ENCODE measurements at regions not wholly inside any gene's neighbourhood (a gene's known extent, or its start where the extent isn't known, plus 50 kb on each side); places are given as distances from the start of the nearest gene placed in this dataset.

DNA sequence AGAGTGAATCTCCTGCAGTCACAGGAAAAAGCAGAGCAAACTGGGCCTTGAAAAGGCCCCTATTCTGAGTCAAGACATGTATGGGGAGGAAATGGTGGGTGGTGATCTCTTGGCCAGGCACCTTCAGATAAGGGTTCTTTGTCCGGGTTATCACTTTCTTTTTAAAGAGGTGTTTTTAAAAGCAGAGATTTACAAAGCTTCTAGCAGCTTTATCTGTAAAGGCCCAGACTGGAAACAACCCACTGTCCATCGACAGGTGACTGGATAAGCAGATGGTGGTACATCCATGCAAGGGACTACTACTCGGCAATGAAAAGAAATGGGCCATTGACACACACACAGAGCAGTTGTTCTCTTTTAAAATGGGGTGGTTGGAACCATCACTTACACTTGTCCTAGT lies 596.7 kb upstream of the MKI67 start:
- in situ Hi-C loops (cut with MboI; ENCODE audit: low sequenced_read_pairs) = no loop called here

DNA sequence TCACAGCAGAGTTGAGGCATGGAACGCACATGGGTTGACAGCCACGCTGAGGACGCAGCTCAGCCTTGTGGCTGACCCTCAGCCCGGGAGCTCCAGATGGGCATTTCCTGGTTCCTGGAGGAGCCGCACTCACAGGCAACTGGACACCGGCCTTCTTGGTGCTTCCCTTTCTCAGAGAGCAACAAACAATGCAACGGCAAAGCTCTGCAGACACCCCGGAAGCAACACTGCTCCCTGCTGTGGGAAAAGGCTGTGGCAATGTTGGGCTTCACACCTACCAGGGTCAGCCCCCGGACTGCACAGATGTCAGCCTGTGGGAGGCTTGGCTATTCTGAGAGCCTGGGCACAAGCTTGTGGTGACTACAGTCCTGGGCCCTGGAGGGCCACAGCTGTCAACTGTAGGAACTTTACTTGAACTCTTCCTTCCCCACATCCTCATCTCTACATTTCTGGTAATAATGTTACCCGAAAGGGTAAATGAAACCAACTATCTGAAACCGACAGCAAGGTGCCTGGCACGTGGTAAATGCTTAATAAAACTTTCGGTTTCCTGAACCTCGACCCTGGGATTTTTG lies 597.5 kb upstream of the MKI67 start:
- in situ Hi-C loops (cut with MboI; ENCODE audit: low sequenced_read_pairs) = no loop called here

DNA sequence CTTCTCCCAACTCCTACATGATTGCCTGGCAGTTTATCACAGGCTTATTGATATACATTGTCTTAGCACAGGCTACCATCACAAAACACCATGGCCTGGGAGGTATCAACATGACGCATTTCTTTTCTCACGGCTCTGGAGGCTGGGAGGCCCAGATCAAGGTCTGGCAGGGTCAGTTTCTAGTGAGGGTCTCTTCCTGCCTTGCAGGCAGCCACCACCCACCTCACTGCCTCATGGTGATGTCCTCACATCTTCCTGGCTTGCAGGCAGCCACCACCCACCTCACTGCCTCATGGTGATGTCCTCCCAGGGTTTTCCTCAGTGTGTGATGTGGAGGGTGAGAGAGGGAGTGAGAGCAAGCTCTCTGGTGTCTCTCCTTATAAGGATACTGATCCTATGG lies 599.3 kb upstream of the MKI67 start:
- in situ Hi-C loops (cut with MboI; ENCODE audit: low sequenced_read_pairs) = no loop called here

DNA sequence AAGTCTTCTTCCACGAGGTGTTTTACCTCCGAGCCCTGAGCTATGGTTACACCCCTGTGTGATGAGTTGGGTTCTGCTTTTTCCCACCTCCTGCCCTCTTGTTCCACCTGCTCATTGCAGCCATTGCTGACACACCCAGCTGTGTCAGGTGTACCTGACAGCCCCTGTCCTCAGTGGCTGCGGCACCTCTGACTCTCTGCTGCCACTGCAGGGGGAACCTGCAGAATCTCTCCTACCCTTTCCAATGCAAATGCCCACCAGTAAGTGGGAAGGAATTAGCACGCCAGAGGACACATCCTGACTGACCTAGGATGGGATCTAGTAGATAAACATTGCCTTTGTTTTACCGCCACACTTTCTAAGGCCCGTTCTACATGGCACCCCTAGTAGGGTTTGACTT lies 600.9 kb upstream of the MKI67 start:
- in situ Hi-C loops (cut with MboI; ENCODE audit: low sequenced_read_pairs) = no loop called here

DNA sequence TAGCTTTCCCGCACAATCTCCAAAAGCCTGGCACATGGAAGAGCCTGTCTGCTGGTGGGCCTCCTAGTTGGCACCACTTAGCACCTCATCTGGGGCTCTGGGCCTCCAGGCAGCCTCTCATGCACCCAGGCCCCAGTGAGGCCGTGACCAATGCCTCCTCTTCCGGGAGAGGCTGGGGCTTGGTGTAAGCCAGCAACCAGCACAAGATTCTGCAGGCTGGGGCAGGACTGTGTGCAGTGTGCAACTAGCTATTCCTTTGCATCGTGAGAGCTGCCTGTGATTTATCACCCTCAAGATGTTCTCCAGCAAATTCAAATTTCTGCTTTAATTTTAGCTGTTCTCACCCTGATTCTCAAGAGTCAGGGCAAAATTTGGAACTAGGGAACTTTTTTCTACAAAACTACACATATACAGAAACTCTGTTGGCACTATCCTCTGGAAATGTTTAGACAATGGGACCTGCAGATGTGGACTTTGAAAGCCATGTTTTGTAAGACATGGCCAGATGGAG lies 603.7 kb upstream of the MKI67 start:
- in situ Hi-C loops (cut with MboI; ENCODE audit: low sequenced_read_pairs) = no loop called here

DNA sequence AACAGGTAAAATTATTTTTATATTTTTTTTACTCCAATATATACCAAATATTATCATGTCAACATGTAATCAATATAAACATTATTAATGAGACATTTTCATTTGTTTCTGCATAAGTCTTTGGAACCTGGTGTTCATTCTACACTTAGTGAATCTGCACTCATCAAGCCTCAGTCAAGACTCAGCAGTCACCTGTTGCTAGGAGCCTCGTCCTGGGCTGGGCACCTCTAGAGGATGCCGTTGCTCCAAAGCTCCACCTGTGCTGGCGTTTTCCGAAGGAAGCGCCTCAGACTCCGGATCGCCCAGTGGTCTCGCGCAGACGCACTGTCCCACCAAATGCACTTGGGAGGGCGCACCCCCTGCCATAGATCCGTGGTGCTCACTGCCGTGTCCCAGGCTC lies 604.7 kb upstream of the MKI67 start:
- in situ Hi-C loops (cut with MboI; ENCODE audit: low sequenced_read_pairs) = no loop called here

DNA sequence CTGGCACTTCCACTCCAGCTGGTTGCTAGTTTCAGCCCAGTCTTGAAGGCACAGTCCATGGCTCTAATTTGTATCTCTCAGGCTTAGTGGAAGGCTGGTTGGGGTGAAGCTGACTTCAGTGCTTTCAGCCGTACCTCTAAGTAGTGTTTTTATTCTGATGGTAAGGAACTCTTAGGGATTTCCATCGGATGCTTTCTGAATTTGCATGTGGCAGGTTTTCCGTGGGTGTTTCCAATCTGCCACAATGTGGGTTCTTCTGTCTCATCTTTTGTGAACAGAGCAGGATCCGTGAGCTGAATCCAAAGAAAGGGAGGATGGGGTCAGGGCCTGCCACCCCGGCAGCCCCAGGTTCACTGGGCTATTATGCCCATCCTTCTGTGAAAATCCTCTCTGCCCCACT lies 607.9 kb upstream of the MKI67 start:
- in situ Hi-C loops (cut with MboI; ENCODE audit: low sequenced_read_pairs) = no loop called here

- in situ Hi-C loops (cut with MboI; ENCODE audit: low sequenced_read_pairs) = no loop called here
These were observed 608.5 kb upstream of the MKI67 start for GRCh38 chr10:128734734-128735133.

GRCh38 chr10:128735996-128736395 lies 609.8 kb upstream of the MKI67 start:
- in situ Hi-C loops (cut with MboI; ENCODE audit: low sequenced_read_pairs) = no loop called here

- in situ Hi-C loops (cut with MboI; ENCODE audit: low sequenced_read_pairs) = no loop called here
These were observed 612.2 kb upstream of the MKI67 start for GRCh38 chr10:128738386-128738915.

- in situ Hi-C loops (cut with MboI; ENCODE audit: low sequenced_read_pairs) = no loop called here
These were observed 613.7 kb upstream of the MKI67 start for GRCh38 chr10:128739930-128740329.

GRCh38 chr10:128741180-128741579 lies 615.0 kb upstream of the MKI67 start:
- in situ Hi-C loops (cut with MboI; ENCODE audit: low sequenced_read_pairs) = no loop called here

DNA sequence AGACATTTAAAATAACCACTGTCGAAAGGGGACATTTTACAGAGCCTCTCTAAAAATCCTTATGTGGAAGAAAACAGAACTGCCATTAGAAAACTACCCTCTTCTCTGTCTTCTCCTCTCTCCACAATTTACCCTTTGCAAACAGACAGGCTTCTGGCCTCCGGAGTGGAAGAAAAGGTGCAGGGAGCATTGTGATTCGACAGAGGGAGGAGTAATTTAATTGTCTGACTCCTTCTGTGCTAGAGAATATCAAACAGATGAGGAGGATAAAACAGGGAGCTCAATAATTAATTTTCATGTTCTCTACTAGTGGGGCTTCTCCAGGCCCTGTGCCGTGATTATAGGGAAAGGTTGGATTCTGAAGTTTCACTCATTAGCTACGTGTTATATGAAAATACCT lies 615.5 kb upstream of the MKI67 start:
- in situ Hi-C loops (cut with MboI; ENCODE audit: low sequenced_read_pairs) = no loop called here

DNA sequence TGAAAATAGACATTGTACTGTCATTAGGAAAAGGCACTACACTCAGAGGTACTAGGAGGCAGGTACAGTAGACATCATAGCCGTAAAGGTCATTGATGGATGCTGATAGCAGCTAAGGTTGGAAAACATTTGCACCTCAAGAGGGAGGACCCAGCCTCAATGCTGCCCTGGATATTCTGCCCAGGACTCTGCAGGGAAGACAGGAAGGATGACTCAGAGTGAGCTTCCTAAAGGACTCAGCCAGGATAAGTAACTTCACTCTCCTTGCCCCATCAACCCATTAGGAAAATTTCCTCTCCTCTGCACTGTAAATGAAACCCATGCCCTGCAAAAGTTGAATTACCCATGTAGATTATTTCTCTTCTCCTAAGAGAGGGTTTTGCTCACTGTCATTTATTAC lies 617.9 kb upstream of the MKI67 start:
- in situ Hi-C loops (cut with MboI; ENCODE audit: low sequenced_read_pairs) = no loop called here

DNA sequence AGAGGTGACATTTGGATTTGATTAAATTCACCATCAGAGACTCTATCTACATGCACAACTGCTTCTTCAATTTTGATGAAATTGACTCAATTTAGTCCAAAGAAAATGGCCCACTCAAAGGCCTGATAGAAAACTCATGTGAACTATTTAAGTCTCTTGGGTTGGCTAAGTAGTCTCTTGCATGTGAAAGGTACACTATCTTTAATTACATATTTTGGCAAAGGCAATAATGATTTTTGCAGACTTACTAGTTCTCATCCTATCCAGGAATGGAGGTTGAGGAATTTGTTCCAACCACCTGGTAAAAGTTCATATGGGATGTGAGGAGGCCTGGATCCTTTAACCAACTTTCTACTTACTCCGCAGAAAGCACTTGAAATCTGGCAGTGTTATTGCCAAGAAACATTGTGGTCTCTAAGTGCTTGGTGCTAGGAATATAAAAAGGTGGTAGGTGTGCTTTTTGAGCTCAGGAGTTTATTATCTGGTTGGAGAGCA lies 618.6 kb upstream of the MKI67 start:
- in situ Hi-C loops (cut with MboI; ENCODE audit: low sequenced_read_pairs) = no loop called here

DNA sequence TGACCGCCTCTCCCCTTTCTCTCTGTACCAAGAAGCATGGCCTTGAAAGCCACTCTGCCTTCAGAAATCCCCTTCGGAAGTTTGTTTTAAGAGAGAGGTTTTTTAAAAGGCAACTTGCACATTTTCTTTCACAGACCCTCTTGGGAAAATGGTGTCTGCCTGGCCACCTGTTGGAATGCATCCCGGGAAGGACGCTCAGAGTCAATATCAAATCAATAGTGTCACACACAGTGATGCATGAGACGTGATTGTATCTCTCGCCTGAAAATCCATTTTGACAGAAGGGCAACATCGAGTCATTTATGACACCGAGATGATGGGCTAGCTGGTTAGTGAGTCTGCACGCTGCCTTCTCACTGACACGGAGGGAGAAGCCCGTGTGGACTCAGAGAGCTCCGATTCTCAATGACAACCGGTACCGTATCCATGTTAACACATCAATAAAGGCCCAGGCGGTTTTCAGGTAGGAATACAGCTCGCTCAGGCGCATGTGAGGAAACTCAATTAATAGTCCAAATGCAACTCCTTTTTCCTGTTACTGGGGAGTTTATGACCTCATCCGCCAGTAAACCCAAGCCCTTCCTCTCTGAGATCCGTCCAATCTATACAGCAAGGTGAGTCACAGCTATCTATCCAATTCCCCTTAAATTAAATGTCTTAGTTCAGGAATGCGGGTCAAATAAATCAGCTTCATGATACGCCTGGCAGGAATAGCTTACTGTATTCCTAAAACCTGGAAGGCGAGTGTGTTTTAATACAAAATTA lies 621.5 kb upstream of the MKI67 start:
- in situ Hi-C loops (cut with MboI; ENCODE audit: low sequenced_read_pairs) = no loop called here

DNA sequence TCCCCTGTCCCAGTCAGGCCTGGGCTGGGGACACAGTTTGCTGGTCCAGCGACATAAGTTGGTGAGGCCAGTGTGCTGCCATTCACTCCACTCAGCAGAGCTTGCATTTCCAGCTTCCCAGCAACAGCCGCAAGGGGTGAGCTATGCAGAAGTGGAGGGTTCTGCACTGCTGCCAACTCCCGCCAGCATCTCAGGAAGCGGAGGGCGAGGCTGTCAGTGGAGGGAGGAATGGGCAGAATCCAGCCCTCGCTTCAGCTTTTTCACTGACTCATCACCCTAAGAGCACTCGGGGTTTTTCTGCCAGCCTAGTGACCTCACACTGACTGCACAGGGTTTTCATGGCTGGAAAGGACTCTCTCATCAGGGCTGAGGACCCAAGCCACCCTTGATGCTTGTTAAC lies 625.1 kb upstream of the MKI67 start:
- in situ Hi-C loops (cut with MboI; ENCODE audit: low sequenced_read_pairs) = no loop called here

- in situ Hi-C loops (cut with MboI; ENCODE audit: low sequenced_read_pairs) = no loop called here
These were observed 625.6 kb upstream of the MKI67 start for GRCh38 chr10:128751851-128752250.

DNA sequence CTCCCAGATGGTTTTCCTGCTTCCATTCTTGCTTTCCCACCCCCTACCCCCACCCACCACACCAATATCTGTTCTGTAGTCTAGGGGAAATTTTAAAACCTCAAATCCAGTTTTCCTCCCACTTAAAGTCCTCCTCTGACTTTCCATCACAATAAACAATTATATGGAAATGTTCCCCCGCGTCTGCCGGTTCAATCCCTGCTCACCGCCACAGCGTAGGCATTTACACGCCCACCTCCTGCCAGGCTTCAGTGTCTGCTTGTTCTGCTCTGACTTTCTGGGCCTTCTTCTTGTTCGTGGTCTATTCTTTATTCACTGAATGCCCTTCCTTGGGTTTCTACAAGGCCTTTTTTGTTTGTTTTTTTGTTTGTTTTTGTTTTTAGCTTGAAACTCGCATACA lies 633.0 kb upstream of the MKI67 start:
- in situ Hi-C loops (cut with MboI; ENCODE audit: low sequenced_read_pairs) = no loop called here

DNA sequence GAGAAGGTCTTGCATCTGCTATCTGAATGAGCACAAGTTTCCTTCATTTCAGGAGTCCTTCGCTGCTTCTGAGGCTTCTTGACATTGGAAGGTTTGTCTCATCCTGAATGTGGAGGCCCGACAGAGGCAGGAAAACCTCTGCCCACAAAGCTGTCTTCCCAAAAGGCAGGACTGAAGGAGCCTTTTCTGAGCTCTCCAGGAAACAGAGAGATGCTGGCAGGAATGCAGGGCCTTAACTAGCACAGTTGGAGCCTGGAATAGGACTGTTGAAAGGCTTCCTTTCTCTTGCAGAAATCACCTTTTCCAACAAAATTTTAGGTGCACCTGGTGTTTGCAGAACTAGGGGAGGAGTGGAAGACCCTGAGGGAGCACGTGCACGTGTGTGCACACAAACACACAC lies 637.4 kb upstream of the MKI67 start:
- in situ Hi-C loops (cut with MboI; ENCODE audit: low sequenced_read_pairs) = no loop called here

DNA sequence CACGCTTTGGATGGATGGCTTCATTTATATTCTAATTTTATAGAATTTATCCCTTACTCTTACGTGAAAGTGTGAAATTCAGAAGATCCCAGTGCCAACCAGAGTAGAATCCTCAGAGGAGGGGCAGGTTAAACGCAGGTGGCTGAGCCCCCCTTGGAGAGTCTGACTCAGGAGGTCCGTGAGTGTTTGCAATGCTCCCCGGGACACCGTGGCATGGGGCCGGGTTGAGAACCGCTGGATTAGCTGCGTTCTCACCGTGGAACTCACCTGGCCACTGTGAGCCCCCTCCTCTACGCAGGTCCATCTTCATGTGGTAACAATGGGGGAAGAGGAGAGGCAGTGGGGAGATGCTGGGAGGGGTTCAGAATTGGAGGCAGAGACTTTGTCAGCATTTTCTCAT lies 638.0 kb upstream of the MKI67 start:
- in situ Hi-C loops (cut with MboI; ENCODE audit: low sequenced_read_pairs) = no loop called here

GRCh38 chr10:128766915-128767314 lies 640.7 kb upstream of the MKI67 start:
- in situ Hi-C loops (cut with MboI; ENCODE audit: low sequenced_read_pairs) = no loop called here
